ENCODE measurements at regions not wholly inside any gene's neighbourhood (a gene's known extent, or its start where the extent isn't known, plus 50 kb on each side); places are given as distances from the start of the nearest gene placed in this dataset.

DNA sequence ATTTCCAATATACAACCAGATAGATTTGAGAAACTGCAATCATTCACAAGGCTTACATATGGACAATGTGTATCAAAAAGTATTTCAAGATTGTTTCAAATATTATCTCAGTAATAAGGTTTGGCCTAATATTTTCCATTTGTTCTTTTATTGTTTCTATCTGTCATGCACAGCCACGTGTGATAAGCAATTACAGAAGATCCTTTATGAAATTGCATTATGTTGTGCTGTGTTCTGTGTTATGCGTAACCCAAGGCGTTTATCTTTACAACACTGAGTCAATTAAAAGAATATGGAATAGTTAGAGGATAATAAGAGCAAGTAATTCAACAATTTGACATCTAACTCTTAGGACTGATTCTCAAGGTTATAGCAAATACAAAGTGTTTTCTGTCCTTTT is 1009.3 kb upstream of the PRMT6 start:
- Histone ChIP-seq H3K4me1 (ENCODE audit: control insufficient read depth, insufficient read depth, low read length) (no peaks in the 10 kb centered on the region), H3K9ac (ENCODE audit: low read length in 2 of 2) (no peak overlapping the region), H3K27ac (ENCODE audit: low read length) (no peak overlapping the region)

GRCh38 chr1:106049595-106049994 is 1006.9 kb upstream of the PRMT6 start:
- Histone ChIP-seq H3K4me3 (ENCODE audit: low read length in 2 of 2) (no peak overlapping the region), H3K27me3 (ENCODE audit: control insufficient read depth in 1 of 2, insufficient read depth in 2 of 2, low read length in 2 of 2) (no peaks in the 10 kb centered on the region), H3K27ac (ENCODE audit: low read length) (no peak overlapping the region), H3K9ac (ENCODE audit: low read length in 2 of 2) (no peak overlapping the region), H3K36me3 (ENCODE audit: control insufficient read depth in 2 of 2, insufficient read depth in 2 of 2, low read length in 2 of 2) (no peaks in the 10 kb centered on the region), H3K4me1 (ENCODE audit: control insufficient read depth, insufficient read depth, low read length) (no peaks in the 10 kb centered on the region), H3K9me3 (ENCODE audit: control insufficient read depth in 2 of 2, low read length in 2 of 2) (no peaks in the 10 kb centered on the region)

More for the DNA sequence above, 1009.3 kb upstream of the PRMT6 start:
- no peaks in the 10 kb centered on the region for H3K36me3 ChIP-seq (ENCODE audit: control insufficient read depth in 2 of 2, insufficient read depth in 2 of 2, low read length in 2 of 2)
- H3K27me3 ChIP-seq (ENCODE audit: control insufficient read depth in 1 of 2, insufficient read depth in 2 of 2, low read length in 2 of 2): no peaks in the 10 kb centered on the region
- no peaks in the 10 kb centered on the region for H3K9me3 ChIP-seq (ENCODE audit: control insufficient read depth in 2 of 2, low read length in 2 of 2)
- H3K4me3 ChIP-seq (ENCODE audit: low read length in 2 of 2): no peak overlapping the region

GRCh38 chr1:106055855-106056254 is 1000.6 kb upstream of the PRMT6 start:
- H3K27ac ChIP-seq (ENCODE audit: low read length): no peak overlapping the region

DNA sequence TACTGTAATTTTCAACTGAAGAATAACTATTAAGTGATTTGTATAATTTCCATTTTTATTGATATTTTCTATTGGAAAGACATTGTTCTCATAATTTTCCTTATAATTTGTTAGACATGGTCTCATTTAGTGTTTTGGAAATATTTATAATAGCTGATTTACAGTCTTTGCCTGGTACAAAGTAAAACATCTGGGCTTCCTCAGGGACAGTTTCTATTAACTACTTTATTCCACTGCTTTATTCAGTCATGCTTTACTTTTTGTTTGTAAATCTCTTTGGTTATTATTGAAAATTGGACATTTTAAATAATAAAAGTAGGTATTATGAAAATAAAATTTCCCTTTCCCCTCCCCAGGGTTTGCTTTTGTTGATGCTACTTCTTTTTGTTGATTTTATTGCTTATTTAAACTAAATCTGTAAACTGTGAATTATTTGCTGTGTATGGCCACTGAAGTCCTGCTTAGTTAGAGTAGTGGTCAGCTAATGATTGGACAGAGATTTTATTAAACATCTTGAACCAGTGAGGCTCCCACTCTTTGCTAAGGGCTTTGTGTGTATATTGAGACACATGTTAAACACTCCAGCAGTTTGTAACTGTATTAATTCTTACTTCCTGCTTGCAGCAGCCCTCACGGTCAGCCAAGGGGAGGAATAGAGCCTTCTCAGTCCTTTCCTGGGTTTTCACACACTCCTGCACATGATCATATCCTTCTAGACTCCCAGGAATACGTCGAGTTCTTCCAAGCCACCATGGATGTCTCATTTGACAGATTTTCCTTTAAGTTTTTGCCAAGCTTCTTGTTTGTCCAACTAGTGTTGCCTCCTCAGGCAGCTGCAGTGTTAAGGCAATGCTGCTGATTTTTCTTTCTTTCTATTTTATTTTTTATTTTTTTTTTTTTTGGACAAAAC is 994.6 kb upstream of the PRMT6 start:
- H3K27ac ChIP-seq (ENCODE audit: low read length): no peak overlapping the region
- H3K27me3 ChIP-seq (ENCODE audit: control insufficient read depth in 1 of 2, insufficient read depth in 2 of 2, low read length in 2 of 2): no peaks in the 10 kb centered on the region
- H3K9me3 ChIP-seq (ENCODE audit: control insufficient read depth in 2 of 2, low read length in 2 of 2): peaks cover 0 to 3% of the 10 kb centered on the region in 2 donors
- H3K36me3 ChIP-seq (ENCODE audit: control insufficient read depth in 2 of 2, insufficient read depth in 2 of 2, low read length in 2 of 2): no peaks in the 10 kb centered on the region
- H3K4me1 ChIP-seq (ENCODE audit: control insufficient read depth, insufficient read depth, low read length): no peaks in the 10 kb centered on the region
- no peak overlapping the region for H3K9ac ChIP-seq (ENCODE audit: low read length in 2 of 2)
- no peak overlapping the region for H3K4me3 ChIP-seq (ENCODE audit: low read length in 2 of 2)

More at GRCh38 chr1:106055855-106056254, 1000.6 kb upstream of the PRMT6 start:
- H3K27me3 ChIP-seq (ENCODE audit: control insufficient read depth in 1 of 2, insufficient read depth in 2 of 2, low read length in 2 of 2): no peaks in the 10 kb centered on the region
- no peaks in the 10 kb centered on the region for H3K9me3 ChIP-seq (ENCODE audit: control insufficient read depth in 2 of 2, low read length in 2 of 2)
- no peaks in the 10 kb centered on the region for H3K4me1 ChIP-seq (ENCODE audit: control insufficient read depth, insufficient read depth, low read length)
- H3K36me3 ChIP-seq (ENCODE audit: control insufficient read depth in 2 of 2, insufficient read depth in 2 of 2, low read length in 2 of 2): no peaks in the 10 kb centered on the region
- no peak overlapping the region for H3K4me3 ChIP-seq (ENCODE audit: low read length in 2 of 2)
- no peak overlapping the region for H3K9ac ChIP-seq (ENCODE audit: low read length in 2 of 2)

- H3K4me1 ChIP-seq (ENCODE audit: control insufficient read depth, insufficient read depth, low read length): no peaks in the 10 kb centered on the region
These were observed 993.0 kb upstream of the PRMT6 start for GRCh38 chr1:106063510-106063909.

DNA sequence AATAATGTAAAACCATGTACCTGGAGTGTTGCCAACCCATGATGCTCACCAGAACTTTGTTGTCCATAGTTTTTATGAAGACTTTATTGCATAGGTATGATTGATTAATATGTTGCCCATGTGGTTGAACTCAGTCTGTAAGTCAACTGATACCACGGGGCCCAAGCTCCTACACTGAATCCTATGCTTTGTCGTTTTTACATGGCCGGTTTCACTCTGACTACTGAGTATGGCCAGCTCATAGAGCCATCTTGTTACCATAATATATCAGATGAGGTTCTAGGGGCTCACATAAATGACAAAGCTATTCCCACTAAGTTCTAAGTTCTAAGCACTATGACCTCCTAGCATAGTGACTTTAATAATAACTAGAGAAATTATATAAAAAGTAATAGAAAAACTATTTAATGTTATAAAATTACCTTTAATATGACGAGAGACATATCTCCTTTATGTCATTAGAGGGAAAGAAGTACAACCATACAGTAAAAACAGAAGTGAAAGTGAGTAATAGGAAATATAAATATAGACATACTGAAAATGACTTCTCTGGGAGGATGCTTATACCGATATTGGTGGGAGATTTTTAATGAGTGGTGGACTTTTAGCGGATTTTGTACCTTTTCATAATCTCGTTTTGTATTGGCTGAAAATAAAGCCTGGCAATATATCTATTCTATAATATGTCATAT is 983.4 kb upstream of the PRMT6 start:
- Histone ChIP-seq H3K27ac (ENCODE audit: low read length) (no peak overlapping the region), H3K9me3 (ENCODE audit: control insufficient read depth in 2 of 2, low read length in 2 of 2) (no peaks in the 10 kb centered on the region), H3K4me3 (ENCODE audit: low read length in 2 of 2) (no peak overlapping the region), H3K36me3 (ENCODE audit: control insufficient read depth in 2 of 2, insufficient read depth in 2 of 2, low read length in 2 of 2) (no peaks in the 10 kb centered on the region), H3K4me1 (ENCODE audit: control insufficient read depth, insufficient read depth, low read length) (no peaks in the 10 kb centered on the region), H3K27me3 (ENCODE audit: control insufficient read depth in 1 of 2, insufficient read depth in 2 of 2, low read length in 2 of 2) (no peaks in the 10 kb centered on the region), H3K9ac (ENCODE audit: low read length in 2 of 2) (no peak overlapping the region)

More at GRCh38 chr1:106063510-106063909, 993.0 kb upstream of the PRMT6 start:
- Histone ChIP-seq H3K36me3 (ENCODE audit: control insufficient read depth in 2 of 2, insufficient read depth in 2 of 2, low read length in 2 of 2) (no peaks in the 10 kb centered on the region), H3K27me3 (ENCODE audit: control insufficient read depth in 1 of 2, insufficient read depth in 2 of 2, low read length in 2 of 2) (no peaks in the 10 kb centered on the region), H3K9me3 (ENCODE audit: control insufficient read depth in 2 of 2, low read length in 2 of 2) (peaks cover 0 to 3% of the 10 kb centered on the region in 2 donors), H3K27ac (ENCODE audit: low read length) (no peak overlapping the region), H3K9ac (ENCODE audit: low read length in 2 of 2) (no peak overlapping the region), H3K4me3 (ENCODE audit: low read length in 2 of 2) (no peak overlapping the region)

DNA sequence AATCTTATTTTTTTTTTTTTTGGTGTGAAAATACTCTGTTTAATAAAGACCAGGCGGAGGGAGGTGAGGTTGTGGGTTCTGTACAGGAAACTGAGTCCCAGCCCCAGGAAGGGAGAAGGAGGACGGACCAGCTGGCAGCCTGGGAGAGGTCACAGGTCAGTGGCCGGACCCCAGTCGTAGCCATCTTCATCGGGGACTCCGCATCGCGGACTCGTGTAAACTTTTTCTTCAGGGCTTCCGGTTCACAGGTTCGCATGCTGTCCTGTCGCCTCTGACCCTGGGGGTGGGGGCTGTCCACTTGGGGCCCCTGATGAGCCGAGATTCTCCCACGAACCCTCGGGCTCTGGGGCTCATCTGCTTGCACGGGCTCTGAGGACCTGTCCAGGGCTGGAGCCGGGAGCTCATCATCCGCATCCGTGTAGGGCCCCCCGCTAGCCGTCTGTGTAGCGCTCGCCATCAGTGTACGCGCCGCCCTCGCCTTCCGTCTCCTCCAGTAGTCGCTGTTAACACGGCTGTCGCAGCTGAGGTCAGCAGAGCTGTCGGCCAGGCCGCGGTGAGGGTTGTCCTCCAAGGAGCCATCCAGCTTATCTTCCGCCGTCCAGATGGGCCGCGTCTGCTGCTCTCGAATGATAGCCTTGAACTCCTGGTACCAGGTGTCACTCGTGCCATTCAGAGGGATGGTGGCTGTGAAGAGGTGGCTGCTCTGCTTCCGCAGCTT is 975.7 kb upstream of the PRMT6 start:
- no peak overlapping the region for H3K27ac ChIP-seq (ENCODE audit: low read length)
- no peak overlapping the region for H3K4me3 ChIP-seq (ENCODE audit: low read length in 2 of 2)
- no peaks in the 10 kb centered on the region for H3K4me1 ChIP-seq (ENCODE audit: control insufficient read depth, insufficient read depth, low read length)
- no peaks in the 10 kb centered on the region for H3K9me3 ChIP-seq (ENCODE audit: control insufficient read depth in 2 of 2, low read length in 2 of 2)
- peaks cover 0 to 2% of the 10 kb centered on the region in 2 donors for H3K27me3 ChIP-seq (ENCODE audit: control insufficient read depth in 1 of 2, insufficient read depth in 2 of 2, low read length in 2 of 2)
- H3K9ac ChIP-seq (ENCODE audit: low read length in 2 of 2): no peak overlapping the region
- no peaks in the 10 kb centered on the region for H3K36me3 ChIP-seq (ENCODE audit: control insufficient read depth in 2 of 2, insufficient read depth in 2 of 2, low read length in 2 of 2)

GRCh38 chr1:106111044-106111443 is 945.4 kb upstream of the PRMT6 start:
- no peaks in the 10 kb centered on the region for H3K27me3 ChIP-seq (ENCODE audit: control insufficient read depth in 1 of 2, insufficient read depth in 2 of 2, low read length in 2 of 2)
- no peak overlapping the region for H3K27ac ChIP-seq (ENCODE audit: low read length)
- H3K4me3 ChIP-seq (ENCODE audit: low read length in 2 of 2): no peak overlapping the region
- no peaks in the 10 kb centered on the region for H3K36me3 ChIP-seq (ENCODE audit: control insufficient read depth in 2 of 2, insufficient read depth in 2 of 2, low read length in 2 of 2)
- H3K9ac ChIP-seq (ENCODE audit: low read length in 2 of 2): no peak overlapping the region
- no peaks in the 10 kb centered on the region for H3K4me1 ChIP-seq (ENCODE audit: control insufficient read depth, insufficient read depth, low read length)
- H3K9me3 ChIP-seq (ENCODE audit: control insufficient read depth in 2 of 2, low read length in 2 of 2): no peaks in the 10 kb centered on the region

- no peaks in the 10 kb centered on the region for H3K4me1 ChIP-seq (ENCODE audit: control insufficient read depth, insufficient read depth, low read length)
- H3K9ac ChIP-seq (ENCODE audit: low read length in 2 of 2): no peak overlapping the region
- H3K36me3 ChIP-seq (ENCODE audit: control insufficient read depth in 2 of 2, insufficient read depth in 2 of 2, low read length in 2 of 2): no peaks in the 10 kb centered on the region
- H3K9me3 ChIP-seq (ENCODE audit: control insufficient read depth in 2 of 2, low read length in 2 of 2): no peaks in the 10 kb centered on the region
- H3K27ac ChIP-seq (ENCODE audit: low read length): no peak overlapping the region
- no peaks in the 10 kb centered on the region for H3K27me3 ChIP-seq (ENCODE audit: control insufficient read depth in 1 of 2, insufficient read depth in 2 of 2, low read length in 2 of 2)
- no peak overlapping the region for H3K4me3 ChIP-seq (ENCODE audit: low read length in 2 of 2)
These were observed 942.6 kb upstream of the PRMT6 start for GRCh38 chr1:106113851-106114250.

- Histone ChIP-seq H3K27ac (ENCODE audit: low read length) (no peak overlapping the region), H3K27me3 (ENCODE audit: control insufficient read depth in 1 of 2, insufficient read depth in 2 of 2, low read length in 2 of 2) (no peaks in the 10 kb centered on the region), H3K36me3 (ENCODE audit: control insufficient read depth in 2 of 2, insufficient read depth in 2 of 2, low read length in 2 of 2) (no peaks in the 10 kb centered on the region), H3K9me3 (ENCODE audit: control insufficient read depth in 2 of 2, low read length in 2 of 2) (peaks cover 3 to 4% of the 10 kb centered on the region in 2 donors), H3K4me1 (ENCODE audit: control insufficient read depth, insufficient read depth, low read length) (no peaks in the 10 kb centered on the region), H3K9ac (ENCODE audit: low read length in 2 of 2) (no peak overlapping the region), H3K4me3 (ENCODE audit: low read length in 2 of 2) (no peak overlapping the region)
These were observed 935.7 kb upstream of the PRMT6 start for GRCh38 chr1:106120789-106121188.

Measured in stomach smooth muscle (tissue), 2 donors.